ENCODE measurements at regions not wholly inside any gene's neighbourhood (a gene's known extent, or its start where the extent isn't known, plus 50 kb on each side); places are given as distances from the start of the nearest gene placed in this dataset.

GRCh38 chr4:189035091-189035490 is 895.9 kb downstream of the TRIML1 start:
- DNase-seq = no peak
- TF ChIP-seq POLR2A (IDR thresholded peaks at IDR 0.05) (no peak), CTCF (IDR thresholded peaks at IDR 0.05) (no peak), EP300 (IDR thresholded peaks at IDR 0.05) (no peak)
- Histone ChIP-seq H3K27ac (no peak overlapping the region), H3K36me3 (no peaks in the 10 kb centered on the region), H3K4me3 (no peak overlapping the region), H3K27me3 (no peaks in the 10 kb centered on the region), H3K9me3 (no peaks in the 10 kb centered on the region), H3K4me1 (ENCODE audit: insufficient read depth) (no peaks in the 10 kb centered on the region)
- intact Hi-C loops (cut with DNase I) = no loop called here
- WGBS, 3 donors = 87 to 91% (median 89%) methylated on average over 14 of the region's 14 CpGs

GRCh38 chr4:189035654-189036053 is 896.4 kb downstream of the TRIML1 start:
- TF ChIP-seq CTCF (IDR thresholded peaks at IDR 0.05) (no peak), POLR2A (IDR thresholded peaks at IDR 0.05) (no peak)
- intact Hi-C loops (cut with DNase I) = no loop called here
- Histone ChIP-seq H3K27ac (no peak overlapping the region), H3K27me3 (no peaks in the 10 kb centered on the region), H3K9me3 (no peaks in the 10 kb centered on the region), H3K36me3 (no peaks in the 10 kb centered on the region), H3K4me3 (no peak overlapping the region), H3K4me1 (ENCODE audit: insufficient read depth) (no peaks in the 10 kb centered on the region)
- 88 to 94% (median 93%) methylated on average over 19 of the region's 19 CpGs for WGBS, 3 donors
- no peak for DNase-seq

- no peaks in the 10 kb centered on the region for H3K4me1 ChIP-seq (ENCODE audit: insufficient read depth)
- TF ChIP-seq CTCF (IDR thresholded peaks at IDR 0.05) (no peak), EP300 (IDR thresholded peaks at IDR 0.05) (no peak), POLR2A (IDR thresholded peaks at IDR 0.05) (no peak)
- intact Hi-C loops (cut with DNase I) = no loop called here
- no peaks in the 10 kb centered on the region for H3K27me3 ChIP-seq
- WGBS, 3 donors = 75 to 88% (median 82%) methylated on average over 6 of the region's 6 CpGs
- H3K27ac ChIP-seq = no peak overlapping the region
- H3K9me3 ChIP-seq = no peaks in the 10 kb centered on the region
- H3K36me3 ChIP-seq = no peaks in the 10 kb centered on the region
- H3K4me3 ChIP-seq = no peak overlapping the region
- no peak for DNase-seq
These were observed 897.7 kb downstream of the TRIML1 start for GRCh38 chr4:189036906-189037305.

- no peaks in the 10 kb centered on the region for H3K27me3 ChIP-seq
- intact Hi-C loops (cut with DNase I) = no loop called here
- H3K9me3 ChIP-seq = no peaks in the 10 kb centered on the region
- TF ChIP-seq POLR2A (IDR thresholded peaks at IDR 0.05) (no peak), EP300 (IDR thresholded peaks at IDR 0.05) (no peak), CTCF (IDR thresholded peaks at IDR 0.05) (no peak)
- no peak for DNase-seq
- no peak overlapping the region for H3K4me3 ChIP-seq
- H3K36me3 ChIP-seq = no peaks in the 10 kb centered on the region
- 24 to 35% (median 30%) methylated on average over 1 of the region's 1 CpG for WGBS, 3 donors
- no peak overlapping the region for H3K27ac ChIP-seq
- H3K4me1 ChIP-seq (ENCODE audit: insufficient read depth) = peaks cover 3% of the 10 kb centered on the region
These were observed 894.0 kb upstream of the FRG1 start for GRCh38 chr4:189046642-189047041.

- intact Hi-C loops (cut with DNase I) = no loop called here
- H3K27ac ChIP-seq = no peak overlapping the region
- TF ChIP-seq EP300 (IDR thresholded peaks at IDR 0.05) = no peak
- no peak for TF ChIP-seq CTCF (IDR thresholded peaks at IDR 0.05)
- no peak for TF ChIP-seq POLR2A (IDR thresholded peaks at IDR 0.05)
- H3K9me3 ChIP-seq = no peaks in the 10 kb centered on the region
- no peaks in the 10 kb centered on the region for H3K27me3 ChIP-seq
- no peak overlapping the region for H3K4me3 ChIP-seq
- H3K4me1 ChIP-seq (ENCODE audit: insufficient read depth) = peaks cover 3% of the 10 kb centered on the region
- WGBS, 3 donors = 70 to 80% (median 79%) methylated on average over 1 of the region's 1 CpG
- no peaks in the 10 kb centered on the region for H3K36me3 ChIP-seq
- no peak for DNase-seq
These were observed 892.6 kb upstream of the FRG1 start for GRCh38 chr4:189048119-189048518.
